ENCODE measurements at regions not wholly inside any gene's neighbourhood (a gene's known extent, or its start where the extent isn't known, plus 50 kb on each side); places are given as distances from the start of the nearest gene placed in this dataset.

- H3K27me3 Mint-ChIP-seq (ENCODE audit: low read depth) = no peaks in the 10 kb centered on the region; the same call in 1 of the 2 replicates
- TF ChIP-seq TEAD1 (CRISPR knock-in tag; IDR thresholded peaks at IDR 0.05) = no peak
- TF ChIP-seq EMX1 (CRISPR knock-in tag; IDR thresholded peaks at IDR 0.05) = no peak
- no peak for TF ChIP-seq ZNF138 (CRISPR knock-in tag; conservative IDR thresholded peaks at IDR 0.05)
- TF ChIP-seq ZNF512 (CRISPR knock-in tag; IDR thresholded peaks at IDR 0.05; ENCODE audit: borderline replicate concordance) = no peak
- no peak for TF ChIP-seq ZNF532 (CRISPR knock-in tag; IDR thresholded peaks at IDR 0.05; ENCODE audit: borderline replicate concordance)
- no peak for TF ChIP-seq NR1H2 (CRISPR knock-in tag; IDR thresholded peaks at IDR 0.05)
- TF ChIP-seq NFATC4 (CRISPR knock-in tag; IDR thresholded peaks at IDR 0.05) = no peak
- DNase-seq (ENCODE audit: low spot score) (no peak), ATAC-seq (no peak)
- H3K4me3 Mint-ChIP-seq = no peak overlapping the region
- peaks cover 11% of the 10 kb centered on the region for H3K9me3 Mint-ChIP-seq
- POLR2A ChIA-PET = no interaction called here
- H3K4me1 Mint-ChIP-seq = peaks cover 10% of the 10 kb centered on the region
- no peak overlapping the region for H3K27ac Mint-ChIP-seq
- peaks cover 3% of the 10 kb centered on the region; the same call in 1 of the 2 replicates for H3K36me3 Mint-ChIP-seq
- CTCF ChIA-PET = no interaction called here
Measured at GRCh38 chr18:72128649-72129048, 415.5 kb downstream of the CBLN2 start.

- ATAC-seq = no peak
- peaks cover 16% of the 10 kb centered on the region for H3K9me3 Mint-ChIP-seq
- peaks cover 3% of the 10 kb centered on the region; the same call in 1 of the 2 replicates for H3K36me3 Mint-ChIP-seq
- no peak for TF ChIP-seq ZNF396 (CRISPR knock-in tag; IDR thresholded peaks at IDR 0.05; ENCODE audit: borderline replicate concordance)
- TF ChIP-seq KAT7 (CRISPR knock-in tag; IDR thresholded peaks at IDR 0.05; ENCODE audit: borderline replicate concordance) = no peak
- TF ChIP-seq ATF1 (CRISPR knock-in tag; IDR thresholded peaks at IDR 0.05) = no peak
- no peak for TF ChIP-seq NFE2L1 (CRISPR knock-in tag; IDR thresholded peaks at IDR 0.05)
- TF ChIP-seq CTCF (IDR thresholded peaks at IDR 0.05) = no peak
- TF ChIP-seq FOXK1 (CRISPR knock-in tag; IDR thresholded peaks at IDR 0.05) = no peak
- H3K4me1 Mint-ChIP-seq = peaks cover 3% of the 10 kb centered on the region
- no peak for DNase-seq (ENCODE audit: low spot score)
- no peak overlapping the region for H3K27ac Mint-ChIP-seq
- no peak overlapping the region for H3K4me3 Mint-ChIP-seq
- POLR2A ChIA-PET = no interaction called here
- CTCF ChIA-PET = no interaction called here
- no peaks in the 10 kb centered on the region; the same call in 1 of the 2 replicates for H3K27me3 Mint-ChIP-seq (ENCODE audit: low read depth)
Measured at GRCh38 chr18:72122103-72122502, 422.0 kb downstream of the CBLN2 start.

- POLR2A ChIA-PET = no interaction called here
- Mint-ChIP-seq H3K36me3 (peaks cover under 1% of the 10 kb centered on the region; the same call in 1 of the 2 replicates), H3K9me3 (peaks cover 9% of the 10 kb centered on the region), H3K4me3 (no peak overlapping the region), H3K27me3 (ENCODE audit: low read depth) (no peaks in the 10 kb centered on the region; the same call in 1 of the 2 replicates), H3K4me1 (peaks cover 3% of the 10 kb centered on the region), H3K27ac (no peak overlapping the region)
- CTCF ChIA-PET = no interaction called here
- no peak for DNase-seq (ENCODE audit: low spot score)
- ATAC-seq = no peak
- no peak for TF ChIP-seq TCF7 (CRISPR knock-in tag; IDR thresholded peaks at IDR 0.05; ENCODE audit: low read depth)
- TF ChIP-seq RORB (CRISPR knock-in tag; IDR thresholded peaks at IDR 0.05) = no peak
- no peak for TF ChIP-seq ZMAT4 (CRISPR knock-in tag; IDR thresholded peaks at IDR 0.05)
- no peak for TF ChIP-seq ZNF121 (CRISPR knock-in tag; IDR thresholded peaks at IDR 0.05)
- no peak for TF ChIP-seq ZNF416 (CRISPR knock-in tag; IDR thresholded peaks at IDR 0.05)
- no peak for TF ChIP-seq GRHL2 (CRISPR knock-in tag; IDR thresholded peaks at IDR 0.05; ENCODE audit: insufficient replicate concordance, severe bottlenecking)
- TF ChIP-seq ZBTB43 (CRISPR knock-in tag; IDR thresholded peaks at IDR 0.05) = no peak
- no peak for TF ChIP-seq ETV6 (CRISPR knock-in tag; IDR thresholded peaks at IDR 0.05)
Measured at GRCh38 chr18:72119082-72119481, 425.1 kb downstream of the CBLN2 start.
